ENCODE measurements at regions not wholly inside any gene's neighbourhood (a gene's known extent, or its start where the extent isn't known, plus 50 kb on each side); places are given as distances from the start of the nearest gene placed in this dataset.

DNA sequence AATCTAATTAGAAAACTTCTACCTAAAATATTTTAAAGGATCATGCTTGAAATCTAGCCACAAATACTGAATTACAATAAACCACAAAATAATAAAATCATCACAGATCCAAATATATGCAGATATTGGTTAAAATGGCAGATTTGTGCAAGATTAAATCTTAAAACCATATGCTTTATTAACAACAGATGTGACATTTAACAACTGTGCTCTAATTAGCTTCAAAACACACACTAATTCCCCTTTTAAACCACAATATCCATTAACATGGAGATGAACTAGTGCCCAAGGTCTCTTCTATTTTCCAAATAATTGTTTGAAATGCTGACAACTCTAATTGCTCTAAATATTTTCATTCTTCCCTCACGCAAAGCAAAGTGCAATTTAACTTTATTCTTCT lies 1530.3 kb downstream of the SI start:
- no peak overlapping the region for H3K4me3 Mint-ChIP-seq
- Histone ChIP-seq H2AFZ (ENCODE audit: insufficient read depth, low read depth, low read length, poor library complexity, severe bottlenecking) (no peak overlapping the region), H3K4me3 (replicated peaks in 1 of 3; ENCODE audit: low read depth in 2 of 3, low read length in 3 of 3) (no peak overlapping the region), H3K79me2 (ENCODE audit: insufficient read depth, low read length) (no peaks in the 10 kb centered on the region), H3K4me1 (ENCODE audit: control insufficient read depth in 1 of 2, insufficient read depth in 2 of 2, low read length in 2 of 2) (no peaks in the 10 kb centered on the region), H3K4me2 (replicated peaks; ENCODE audit: extremely low read depth, low read length, poor library complexity, severe bottlenecking) (no peak overlapping the region), H4K20me1 (ENCODE audit: insufficient read depth, low read length) (no peaks in the 10 kb centered on the region), H3K27me3 (ENCODE audit: control insufficient read depth in 2 of 2, insufficient read depth in 2 of 2, low read length in 2 of 2) (no peaks in the 10 kb centered on the region), H3K27ac (ENCODE audit: low read depth in 1 of 2, low read length in 2 of 2) (no peak overlapping the region), H3K9ac (ENCODE audit: insufficient read depth, low read length, poor library complexity, severe bottlenecking) (no peak overlapping the region), H3K36me3 (replicated peaks in 1 of 2; ENCODE audit: control insufficient read depth in 1 of 2, insufficient read depth in 2 of 2, low read length in 2 of 2) (no peaks in the 10 kb centered on the region), H3K9me3 (replicated peaks in 1 of 2; ENCODE audit: control insufficient read depth in 1 of 2, insufficient read depth in 1 of 2, low read length in 2 of 2) (no peaks in the 10 kb centered on the region)
- H3K27ac Mint-ChIP-seq = no peak overlapping the region
- H3K36me3 Mint-ChIP-seq = no peaks in the 10 kb centered on the region
- TF ChIP-seq, protein P1, sequence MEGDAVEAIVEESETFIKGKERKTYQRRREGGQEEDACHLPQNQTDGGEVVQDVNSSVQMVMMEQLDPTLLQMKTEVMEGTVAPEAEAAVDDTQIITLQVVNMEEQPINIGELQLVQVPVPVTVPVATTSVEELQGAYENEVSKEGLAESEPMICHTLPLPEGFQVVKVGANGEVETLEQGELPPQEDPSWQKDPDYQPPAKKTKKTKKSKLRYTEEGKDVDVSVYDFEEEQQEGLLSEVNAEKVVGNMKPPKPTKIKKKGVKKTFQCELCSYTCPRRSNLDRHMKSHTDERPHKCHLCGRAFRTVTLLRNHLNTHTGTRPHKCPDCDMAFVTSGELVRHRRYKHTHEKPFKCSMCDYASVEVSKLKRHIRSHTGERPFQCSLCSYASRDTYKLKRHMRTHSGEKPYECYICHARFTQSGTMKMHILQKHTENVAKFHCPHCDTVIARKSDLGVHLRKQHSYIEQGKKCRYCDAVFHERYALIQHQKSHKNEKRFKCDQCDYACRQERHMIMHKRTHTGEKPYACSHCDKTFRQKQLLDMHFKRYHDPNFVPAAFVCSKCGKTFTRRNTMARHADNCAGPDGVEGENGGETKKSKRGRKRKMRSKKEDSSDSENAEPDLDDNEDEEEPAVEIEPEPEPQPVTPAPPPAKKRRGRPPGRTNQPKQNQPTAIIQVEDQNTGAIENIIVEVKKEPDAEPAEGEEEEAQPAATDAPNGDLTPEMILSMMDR (IDR thresholded peaks at IDR 0.05) = no peak
- peaks cover 0 to 6% (median 2%) of the 10 kb centered on the region in 7 donors for H3K9me3 Mint-ChIP-seq
- H3K27me3 Mint-ChIP-seq (ENCODE audit: low read depth in 3 of 3) = no peaks in the 10 kb centered on the region
- intact Hi-C loops (cut with micrococcal nuclease) = no loop called here
- no CpG with 5 or more reads among the region's 1 CpG for WGBS (ENCODE audit: insufficient coverage)
- H3K4me1 Mint-ChIP-seq = no peaks in the 10 kb centered on the region
- DNase-seq = no peak

DNA sequence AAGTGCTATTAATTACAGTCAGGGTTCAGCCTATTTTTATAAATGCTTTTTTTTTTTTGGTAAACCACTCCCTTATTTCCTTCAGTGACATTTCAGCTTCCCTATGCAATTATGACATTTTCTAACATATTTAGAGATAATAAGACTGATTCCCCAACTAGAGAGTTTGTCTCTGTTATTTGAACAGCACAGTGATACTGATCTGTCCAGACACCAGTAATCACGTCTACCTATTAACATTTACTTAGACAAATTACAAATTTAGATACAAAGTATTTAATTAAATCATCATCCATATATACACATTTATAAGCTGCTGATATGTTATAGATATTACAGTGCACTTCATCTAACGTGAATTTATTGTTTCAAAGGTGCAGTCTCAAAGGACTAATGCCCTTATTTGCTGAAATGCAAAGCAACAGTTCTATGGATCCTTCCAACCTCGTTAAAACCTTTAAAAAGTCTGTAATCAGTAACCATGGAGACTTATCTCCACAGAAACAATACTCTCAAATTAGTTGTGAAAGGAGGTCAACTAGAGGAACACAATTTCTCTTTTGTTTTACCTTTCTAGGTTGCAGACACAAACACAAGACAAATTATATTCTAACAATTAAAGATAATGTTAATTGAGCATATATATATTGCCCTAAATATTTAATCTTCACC lies 1531.1 kb downstream of the SI start:
- Mint-ChIP-seq H3K27ac (no peak overlapping the region), H3K4me1 (no peaks in the 10 kb centered on the region)
- no CpG with 5 or more reads among the region's 3 CpGs for WGBS (ENCODE audit: insufficient coverage)

More for the DNA sequence above, 1531.1 kb downstream of the SI start:
- Histone ChIP-seq H3K9ac (ENCODE audit: insufficient read depth, low read length, poor library complexity, severe bottlenecking) (no peak overlapping the region), H3K27ac (ENCODE audit: low read depth in 1 of 2, low read length in 2 of 2) (no peak overlapping the region), H3K36me3 (replicated peaks in 1 of 2; ENCODE audit: control insufficient read depth in 1 of 2, insufficient read depth in 2 of 2, low read length in 2 of 2) (no peaks in the 10 kb centered on the region), H3K4me3 (replicated peaks in 1 of 3; ENCODE audit: low read depth in 2 of 3, low read length in 3 of 3) (no peak overlapping the region), H2AFZ (ENCODE audit: insufficient read depth, low read depth, low read length, poor library complexity, severe bottlenecking) (no peak overlapping the region), H3K79me2 (ENCODE audit: insufficient read depth, low read length) (no peaks in the 10 kb centered on the region), H3K4me2 (replicated peaks; ENCODE audit: extremely low read depth, low read length, poor library complexity, severe bottlenecking) (no peak overlapping the region), H3K4me1 (ENCODE audit: control insufficient read depth in 1 of 2, insufficient read depth in 2 of 2, low read length in 2 of 2) (no peaks in the 10 kb centered on the region), H4K20me1 (ENCODE audit: insufficient read depth, low read length) (no peaks in the 10 kb centered on the region), H3K9me3 (replicated peaks in 1 of 2; ENCODE audit: control insufficient read depth in 1 of 2, insufficient read depth in 1 of 2, low read length in 2 of 2) (no peaks in the 10 kb centered on the region), H3K27me3 (ENCODE audit: control insufficient read depth in 2 of 2, insufficient read depth in 2 of 2, low read length in 2 of 2) (no peaks in the 10 kb centered on the region)
- peaks cover 0 to 4% (median 1%) of the 10 kb centered on the region in 7 donors for H3K9me3 Mint-ChIP-seq
- DNase-seq = no peak
- intact Hi-C loops (cut with micrococcal nuclease) = no loop called here
- H3K36me3 Mint-ChIP-seq = no peaks in the 10 kb centered on the region
- H3K4me3 Mint-ChIP-seq = no peak overlapping the region
- TF ChIP-seq, protein P1 (IDR thresholded peaks at IDR 0.05) = no peak
- no peaks in the 10 kb centered on the region for H3K27me3 Mint-ChIP-seq (ENCODE audit: low read depth in 3 of 3)

All from CD14-positive monocyte (primary cell).